Mucosa of descending colon (tissue), 3 donors: ENCODE measurements at regions not wholly inside any gene's neighbourhood (a gene's known extent, or its start where the extent isn't known, plus 50 kb on each side); places are given as distances from the start of the nearest gene placed in this dataset.

ENCODE experiments used
- ATAC-seq: fragments of 200-7000 bp; cut with Tn5 transposase; one replicate; pipeline ENCODE4 v1.9.1; 2020; ENCODE audit warnings: mild to moderate bottlenecking, moderate library complexity
- DNase-seq, 3 donors: peaks; one replicate each; pipeline ENCODE4 v3.0.0-alpha.2; 2020
- H3K36me3 ChIP-seq: fragments of 200-600 bp; one replicate; pipeline ENCODE4 v1.8.0; 2021; ENCODE audit warnings: low read depth, mild to moderate bottlenecking
- H3K4me1 ChIP-seq: fragments of 200-600 bp; one replicate; pipeline ENCODE4 v1.8.0; 2021; ENCODE audit warnings: low read depth, mild to moderate bottlenecking
- H3K4me3 ChIP-seq: fragments of 200-600 bp; one replicate; pipeline ENCODE4 v1.8.0; 2021; ENCODE audit warnings: mild to moderate bottlenecking
- H3K9me3 ChIP-seq: fragments of 200-600 bp; one replicate; pipeline ENCODE4 v1.8.0; 2021; ENCODE audit warnings: mild to moderate bottlenecking
- intact Hi-C, 2 donors: fragments of 100-400 bp; cut with DNase I in 1 of 2; cut with micrococcal nuclease in 1 of 2; formaldehyde crosslinking; loops; one replicate each; pipeline versions ENCODE4 v1.11.0 to v1.11.1; 2022; cut with DNase I, micrococcal nuclease
- TF ChIP-seq, protein P1 (sequence below): fragments of 200-600 bp; IDR thresholded peaks from one replicate; pipeline ENCODE4 v1.8.0; 2022; ENCODE audit warnings: antibody characterized with exemption, mild to moderate bottlenecking
- donor health status: DM: no; HTN: no; CAD: no; lungs with moderate emphysema.
- donor health status: DM: no; HTN: no; CAD: no.
- donor health status: DM: no; HTN: yes; CAD: no.

- TF ChIP-seq, protein P1, sequence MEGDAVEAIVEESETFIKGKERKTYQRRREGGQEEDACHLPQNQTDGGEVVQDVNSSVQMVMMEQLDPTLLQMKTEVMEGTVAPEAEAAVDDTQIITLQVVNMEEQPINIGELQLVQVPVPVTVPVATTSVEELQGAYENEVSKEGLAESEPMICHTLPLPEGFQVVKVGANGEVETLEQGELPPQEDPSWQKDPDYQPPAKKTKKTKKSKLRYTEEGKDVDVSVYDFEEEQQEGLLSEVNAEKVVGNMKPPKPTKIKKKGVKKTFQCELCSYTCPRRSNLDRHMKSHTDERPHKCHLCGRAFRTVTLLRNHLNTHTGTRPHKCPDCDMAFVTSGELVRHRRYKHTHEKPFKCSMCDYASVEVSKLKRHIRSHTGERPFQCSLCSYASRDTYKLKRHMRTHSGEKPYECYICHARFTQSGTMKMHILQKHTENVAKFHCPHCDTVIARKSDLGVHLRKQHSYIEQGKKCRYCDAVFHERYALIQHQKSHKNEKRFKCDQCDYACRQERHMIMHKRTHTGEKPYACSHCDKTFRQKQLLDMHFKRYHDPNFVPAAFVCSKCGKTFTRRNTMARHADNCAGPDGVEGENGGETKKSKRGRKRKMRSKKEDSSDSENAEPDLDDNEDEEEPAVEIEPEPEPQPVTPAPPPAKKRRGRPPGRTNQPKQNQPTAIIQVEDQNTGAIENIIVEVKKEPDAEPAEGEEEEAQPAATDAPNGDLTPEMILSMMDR, result no peak
- no peaks in the 10 kb centered on the region for H3K4me1 ChIP-seq
- no peaks in the 10 kb centered on the region for H3K9me3 ChIP-seq
- intact Hi-C loops, result no loop called here
- no peak for DNase-seq
- no peaks in the 10 kb centered on the region for H3K36me3 ChIP-seq
- no peak overlapping the region for H3K4me3 ChIP-seq
- no peak for ATAC-seq
These were observed 151.6 kb upstream of the MAP1B start for GRCh38 chr5:71955723-71956122.

- H3K4me3 ChIP-seq, result no peak overlapping the region
- TF ChIP-seq, protein P1, result no peak
- H3K4me1 ChIP-seq, result no peaks in the 10 kb centered on the region
- DNase-seq (no peak), ATAC-seq (no peak)
- H3K36me3 ChIP-seq, result no peaks in the 10 kb centered on the region
- intact Hi-C loops, result no loop called here
- H3K9me3 ChIP-seq, result no peaks in the 10 kb centered on the region
These were observed 149.9 kb upstream of the MAP1B start for GRCh38 chr5:71957292-71957898.

GRCh38 chr5:71960195-71960594 lies 147.1 kb upstream of the MAP1B start:
- H3K36me3 ChIP-seq, result no peaks in the 10 kb centered on the region
- no peaks in the 10 kb centered on the region for H3K9me3 ChIP-seq
- DNase-seq (no peak), ATAC-seq (no peak)
- intact Hi-C loops, result no loop called here
- no peaks in the 10 kb centered on the region for H3K4me1 ChIP-seq
- no peak overlapping the region for H3K4me3 ChIP-seq
- TF ChIP-seq, protein P1, result no peak

GRCh38 chr5:71961786-71962185 lies 145.5 kb upstream of the MAP1B start:
- TF ChIP-seq, protein P1, result no peak
- ATAC-seq (no peak), DNase-seq (no peak)
- H3K36me3 ChIP-seq, result no peaks in the 10 kb centered on the region
- intact Hi-C loops, result no loop called here
- no peaks in the 10 kb centered on the region for H3K4me1 ChIP-seq
- no peak overlapping the region for H3K4me3 ChIP-seq
- no peaks in the 10 kb centered on the region for H3K9me3 ChIP-seq

GRCh38 chr5:71969460-71969859 lies 137.8 kb upstream of the MAP1B start:
- Histone ChIP-seq H3K36me3 (no peaks in the 10 kb centered on the region), H3K4me3 (no peak overlapping the region), H3K9me3 (no peaks in the 10 kb centered on the region), H3K4me1 (no peaks in the 10 kb centered on the region)
- DNase-seq, result no peak
- no peak for ATAC-seq
- intact Hi-C loops, result no loop called here
- TF ChIP-seq, protein P1, result no peak

- Histone ChIP-seq H3K36me3 (no peaks in the 10 kb centered on the region), H3K4me1 (no peaks in the 10 kb centered on the region), H3K9me3 (no peaks in the 10 kb centered on the region), H3K4me3 (no peak overlapping the region)
- TF ChIP-seq, protein P1, result no peak
- no peak for DNase-seq
- ATAC-seq, result no peak
- intact Hi-C loops, result no loop called here
These were observed 135.4 kb upstream of the MAP1B start for GRCh38 chr5:71971862-71972261.
